ENCODE measurements at regions not wholly inside any gene's neighbourhood (a gene's known extent, or its start where the extent isn't known, plus 50 kb on each side); places are given as distances from the start of the nearest gene placed in this dataset.

DNA sequence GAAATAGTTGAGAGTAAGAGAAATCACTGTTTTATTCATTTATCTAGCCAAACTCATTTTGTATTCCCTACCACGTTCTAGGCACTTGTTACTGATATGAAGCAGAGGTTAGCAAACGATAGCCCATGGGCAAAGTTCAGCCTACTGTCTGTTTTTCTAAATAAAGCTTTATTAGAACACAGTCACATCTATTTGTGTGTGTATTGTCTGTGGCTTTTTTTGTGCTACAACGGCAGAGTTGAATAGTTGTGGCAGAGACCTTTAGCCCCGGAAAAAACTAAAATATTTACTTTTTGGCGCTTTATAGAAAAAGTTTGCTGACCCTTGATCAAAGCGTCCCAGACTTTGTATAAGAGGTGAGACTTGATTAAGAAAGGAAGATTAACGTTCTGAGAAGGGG is 289.1 kb upstream of the CFAP20DC start:
- no peak for DNase-seq (ENCODE audit: low spot score)

DNA sequence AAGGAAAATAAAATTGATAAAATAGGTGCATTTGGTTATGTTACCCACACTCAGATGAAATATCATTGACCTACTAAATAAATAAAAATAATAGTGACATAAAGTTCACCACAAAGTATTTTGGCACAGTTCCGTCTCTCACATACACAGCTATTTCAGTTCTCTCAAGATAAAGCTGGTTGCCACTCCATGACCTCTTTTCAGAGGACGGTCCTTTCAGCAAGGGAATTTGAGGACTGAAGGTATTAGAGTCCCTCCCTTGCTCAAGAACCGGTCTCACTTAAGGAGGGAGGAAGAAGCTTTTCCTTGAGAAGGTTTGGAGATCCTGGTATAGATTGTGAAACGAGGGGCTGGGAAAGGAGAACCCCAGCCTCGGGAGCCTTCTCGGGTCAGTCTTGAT is 285.5 kb upstream of the CFAP20DC start:
- DNase-seq (ENCODE audit: low spot score), result no peak

DNA sequence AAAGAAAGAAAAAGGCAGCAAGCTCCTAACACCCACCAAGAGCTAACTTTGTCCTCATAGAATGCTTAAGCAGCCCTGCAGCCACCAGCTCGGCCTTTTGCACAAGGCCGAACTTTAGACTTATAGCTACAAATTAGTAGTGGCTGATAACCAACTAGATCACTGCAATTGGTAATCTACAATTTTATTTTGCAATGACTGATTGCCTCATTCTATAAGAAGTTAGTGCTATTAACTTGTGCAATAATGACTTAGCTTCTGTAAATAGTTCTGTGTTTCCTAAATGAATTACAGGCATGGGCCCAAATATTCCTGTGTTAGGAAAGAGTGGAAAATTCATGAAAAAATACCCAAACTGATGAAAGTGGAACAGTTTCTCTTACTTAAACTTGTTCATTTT is 284.8 kb upstream of the CFAP20DC start:
- no peak for DNase-seq (ENCODE audit: low spot score)

DNA sequence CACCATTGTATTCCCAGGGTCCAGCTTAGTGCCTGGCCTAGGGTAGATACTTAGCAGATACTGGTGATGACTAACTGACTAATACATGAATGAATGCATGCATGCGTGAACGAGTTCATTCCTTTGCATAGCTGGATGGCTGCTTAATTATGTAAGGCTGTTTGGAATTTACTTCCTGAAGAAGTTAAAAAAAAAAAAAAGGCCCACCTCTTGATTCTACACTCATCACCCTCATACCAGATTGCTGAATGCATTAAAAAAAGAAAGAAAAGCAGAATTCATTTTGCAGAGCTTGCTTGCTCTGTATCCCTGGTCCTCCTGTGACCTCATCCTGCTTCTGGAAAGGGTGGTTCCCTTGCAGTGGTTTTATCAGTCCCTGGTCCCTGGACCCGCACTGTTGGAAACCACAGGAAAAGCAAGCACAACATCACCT is 277.6 kb upstream of the CFAP20DC start:
- no peak for DNase-seq (ENCODE audit: low spot score)

DNA sequence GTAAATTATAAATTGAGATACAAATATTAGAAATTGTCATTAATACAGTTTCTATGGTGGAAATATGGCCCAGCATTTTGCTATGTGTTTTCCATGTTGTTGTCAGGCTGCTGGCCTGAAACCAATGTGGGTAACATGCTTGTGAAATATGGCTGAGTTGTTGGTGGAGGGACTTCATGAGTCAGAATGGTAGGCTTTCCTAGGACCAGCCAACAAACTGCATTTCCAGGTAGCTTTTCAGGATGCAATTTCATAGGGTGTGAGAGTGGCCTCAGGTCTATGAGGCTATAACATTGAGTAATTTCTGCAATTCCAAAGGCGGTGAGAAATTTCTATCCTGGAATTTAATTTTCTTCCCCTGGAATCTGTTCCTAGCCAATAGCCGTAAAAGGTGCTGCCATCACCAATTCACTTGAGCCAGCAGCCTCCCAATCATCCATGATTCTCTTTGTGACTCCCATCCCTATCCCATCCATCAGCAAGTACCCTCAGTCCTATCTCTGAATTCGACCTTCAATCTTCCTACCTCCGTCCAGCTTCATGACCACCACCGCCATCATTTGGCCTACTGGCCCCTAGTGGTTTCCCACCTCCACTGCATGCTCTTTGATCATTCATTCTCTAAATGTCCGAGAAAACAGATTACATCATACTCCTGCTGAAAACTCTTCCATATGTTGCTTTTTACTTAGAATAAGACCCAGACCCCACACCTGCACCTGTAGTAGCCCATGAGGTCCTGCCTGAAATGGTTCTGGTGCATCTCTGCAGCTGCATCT is 276.6 kb upstream of the CFAP20DC start:
- no peak for DNase-seq (ENCODE audit: low spot score)

DNA sequence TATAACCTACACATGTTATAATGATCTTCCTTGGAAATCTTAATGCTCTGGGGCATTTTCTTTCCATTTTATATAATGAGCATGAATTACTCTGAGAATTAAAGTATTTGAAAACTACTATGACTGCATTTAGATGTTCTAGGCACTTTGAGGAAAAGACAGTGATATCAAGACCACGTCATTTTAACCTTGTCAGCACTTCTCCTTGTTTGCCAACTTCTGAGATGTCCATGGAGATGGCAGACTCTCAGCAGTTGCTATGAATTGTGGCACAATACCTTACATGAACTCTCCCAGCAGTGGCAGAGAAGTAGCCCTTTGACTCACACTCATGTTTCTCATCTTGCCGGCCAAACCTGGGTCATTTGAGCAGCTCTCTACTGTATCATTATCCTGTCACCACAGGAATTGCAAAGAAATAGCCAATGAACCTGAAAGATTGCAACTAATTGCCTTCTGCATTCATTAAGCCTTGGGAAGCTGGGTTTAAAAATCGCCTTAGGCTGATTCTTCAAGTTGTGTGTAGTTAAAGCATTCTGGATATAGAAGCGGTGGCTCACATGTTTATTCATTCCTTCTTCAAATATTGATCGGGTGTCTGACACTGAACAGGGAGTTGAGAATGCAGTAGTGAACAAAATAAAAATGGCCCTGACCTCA is 272.2 kb upstream of the CFAP20DC start:
- no peak for DNase-seq (ENCODE audit: low spot score)

DNA sequence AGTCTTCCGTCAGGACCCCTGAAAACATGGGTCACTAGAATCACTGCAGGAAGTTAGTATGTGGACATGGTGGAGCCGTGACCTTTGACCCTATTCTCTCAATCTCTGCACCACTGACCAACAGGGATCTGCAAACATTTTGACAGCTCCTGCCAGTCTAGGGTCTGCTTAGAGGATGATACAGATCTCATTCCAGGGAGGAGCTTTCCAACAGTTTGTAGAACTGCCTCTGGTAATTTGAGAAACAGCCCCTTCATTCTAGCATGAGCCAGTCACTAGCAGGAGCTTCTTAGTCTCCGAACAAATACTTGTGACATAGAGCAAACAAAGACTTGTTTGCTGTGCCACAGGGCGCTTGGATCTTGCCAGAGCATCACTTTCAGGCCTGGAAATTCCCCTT is 270.3 kb upstream of the CFAP20DC start:
- no peak for DNase-seq (ENCODE audit: low spot score)

DNA sequence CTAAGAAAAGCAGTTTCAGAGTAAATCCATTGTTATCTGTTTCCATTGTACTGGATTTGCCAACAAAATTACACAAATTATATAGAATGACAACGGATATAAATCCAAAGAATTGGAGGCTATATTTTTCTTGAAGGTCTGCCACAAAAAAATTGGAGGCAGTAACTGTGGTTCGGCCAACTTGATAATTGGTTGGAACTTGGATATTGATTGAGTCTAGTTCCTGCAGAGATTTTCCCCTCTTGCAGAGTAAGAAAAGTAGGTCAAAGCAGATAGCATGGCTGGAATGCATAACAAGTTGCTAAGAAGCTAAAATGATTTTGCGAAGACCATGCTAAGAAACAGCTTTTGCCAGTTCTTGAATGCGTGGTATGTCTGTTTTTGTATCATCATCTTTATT is 269.6 kb upstream of the CFAP20DC start:
- DNase-seq (ENCODE audit: low spot score), result no peak

DNA sequence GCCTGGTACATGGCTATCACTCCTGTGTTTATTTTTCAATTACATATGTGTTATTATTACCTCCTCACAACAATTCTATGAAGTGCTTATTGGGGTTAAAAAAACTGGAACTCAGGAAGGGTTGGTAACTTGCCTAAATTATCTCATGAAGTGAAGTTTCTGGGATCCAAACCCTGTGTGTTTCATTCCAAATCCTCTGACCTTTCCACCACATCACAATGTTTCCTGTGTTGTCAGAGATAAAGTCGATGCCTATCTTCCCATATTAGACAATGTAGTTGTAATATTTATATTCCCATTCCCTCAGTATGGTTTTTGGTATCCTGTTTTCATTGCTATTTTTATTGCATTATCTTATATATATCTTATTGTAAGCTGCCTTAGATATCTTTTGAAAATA is 269.1 kb upstream of the CFAP20DC start:
- DNase-seq (ENCODE audit: low spot score), result no peak

DNA sequence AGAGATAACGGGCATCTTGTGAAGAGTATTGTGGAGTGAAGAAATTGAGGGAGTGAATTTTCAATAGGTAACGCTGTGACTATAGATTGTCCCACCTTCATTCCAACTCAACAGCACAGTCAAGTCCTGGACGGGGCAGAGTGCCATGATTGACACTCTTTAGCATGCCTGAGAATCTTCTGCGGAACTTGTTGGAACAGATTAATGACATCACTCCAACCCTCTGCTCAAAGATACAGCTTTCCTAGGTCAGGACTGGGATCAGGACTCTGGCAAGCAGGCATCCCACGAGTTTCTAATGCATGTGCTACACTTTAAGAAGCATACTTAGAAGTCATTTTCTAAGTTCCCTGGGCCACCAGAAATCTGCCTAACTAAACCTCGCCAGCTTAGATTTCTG is 267.6 kb upstream of the CFAP20DC start:
- DNase-seq (ENCODE audit: low spot score), result no peak

DNA sequence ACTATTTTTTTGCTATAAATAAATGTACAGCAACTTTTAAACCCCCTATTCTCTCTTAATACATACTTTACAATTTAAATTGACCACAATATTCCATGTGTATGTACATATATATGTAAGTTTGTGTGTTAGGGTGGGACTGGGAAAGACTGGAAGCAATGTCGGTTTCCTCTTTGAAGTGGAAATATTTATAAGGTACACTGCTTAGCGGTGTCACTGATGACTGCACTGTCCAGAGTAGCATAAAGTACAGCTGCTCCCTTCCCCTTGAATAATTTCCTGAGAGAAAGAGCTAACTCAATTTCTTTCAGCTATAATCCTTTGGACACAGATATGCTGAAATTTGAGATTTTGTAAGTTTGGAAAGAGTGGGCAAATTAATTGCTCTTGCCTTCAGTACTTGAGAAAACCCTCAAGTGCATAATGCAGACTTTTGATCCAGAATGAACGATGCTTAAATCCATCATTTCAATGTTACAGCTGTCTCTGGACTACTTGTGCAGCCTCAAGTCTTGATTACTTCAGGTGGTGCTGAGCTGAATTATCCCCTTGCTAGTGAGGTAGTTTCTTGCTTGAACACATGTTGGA is 267.0 kb upstream of the CFAP20DC start:
- no peak for DNase-seq (ENCODE audit: low spot score)

DNA sequence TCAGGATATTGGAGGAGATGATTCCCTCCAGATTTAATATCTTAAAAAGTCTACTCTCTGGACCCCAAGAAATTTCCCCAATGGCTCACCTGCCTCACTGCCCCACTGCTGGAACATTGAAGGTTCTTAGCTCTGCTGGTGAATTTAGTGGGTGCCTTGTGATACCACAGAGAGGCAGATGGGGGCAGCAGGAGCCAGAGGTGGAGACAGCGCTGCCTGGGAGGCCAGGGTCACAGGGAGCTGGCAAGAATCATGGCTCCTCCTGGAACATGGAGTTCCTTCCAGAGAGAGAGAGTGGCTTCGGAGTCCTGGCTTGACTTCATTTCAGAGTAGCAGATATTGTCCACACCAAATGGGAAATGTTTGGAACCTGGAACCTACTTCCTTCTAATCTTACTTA is 263.5 kb upstream of the CFAP20DC start:
- peak; percentile 63 for DNase-seq (ENCODE audit: low spot score)

DNA sequence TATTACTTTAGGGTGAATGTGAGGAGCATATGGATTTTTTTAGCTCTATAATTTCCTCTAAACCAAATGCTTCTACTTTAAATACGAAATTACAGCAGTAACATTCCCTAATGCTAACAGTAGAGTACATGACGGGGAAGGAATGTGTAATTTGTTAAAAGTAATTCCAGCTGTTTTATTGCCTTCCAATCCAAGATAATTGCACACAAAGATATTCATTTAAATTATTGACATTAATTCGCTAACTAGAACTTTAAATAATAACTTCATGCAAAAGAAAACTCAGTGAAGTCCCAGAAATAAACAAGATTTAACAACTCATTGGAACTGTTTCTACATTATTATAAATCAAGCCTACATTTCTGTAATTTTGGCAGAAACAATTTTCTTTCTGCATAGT is 261.4 kb upstream of the CFAP20DC start:
- no peak for DNase-seq (ENCODE audit: low spot score)

DNA sequence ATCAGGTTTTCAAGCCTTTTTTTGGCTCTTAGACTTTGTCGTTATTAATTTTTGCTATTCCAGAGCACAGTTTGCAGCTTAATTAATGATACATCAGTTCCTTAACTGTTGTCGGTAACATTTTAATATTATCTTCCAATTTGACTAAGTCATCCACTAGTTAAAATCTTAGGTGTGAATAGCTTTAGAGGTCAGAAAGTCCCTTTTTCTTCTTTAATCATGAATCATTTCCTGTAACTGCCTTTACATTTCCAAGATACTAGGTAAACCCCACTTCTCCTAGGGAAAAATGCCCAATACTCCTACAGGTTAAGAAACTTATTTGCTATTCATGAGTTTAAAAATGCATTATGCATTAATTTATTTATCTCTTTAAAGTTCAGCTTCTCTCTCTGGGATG is 260.9 kb upstream of the CFAP20DC start:
- no peak for DNase-seq (ENCODE audit: low spot score)

DNA sequence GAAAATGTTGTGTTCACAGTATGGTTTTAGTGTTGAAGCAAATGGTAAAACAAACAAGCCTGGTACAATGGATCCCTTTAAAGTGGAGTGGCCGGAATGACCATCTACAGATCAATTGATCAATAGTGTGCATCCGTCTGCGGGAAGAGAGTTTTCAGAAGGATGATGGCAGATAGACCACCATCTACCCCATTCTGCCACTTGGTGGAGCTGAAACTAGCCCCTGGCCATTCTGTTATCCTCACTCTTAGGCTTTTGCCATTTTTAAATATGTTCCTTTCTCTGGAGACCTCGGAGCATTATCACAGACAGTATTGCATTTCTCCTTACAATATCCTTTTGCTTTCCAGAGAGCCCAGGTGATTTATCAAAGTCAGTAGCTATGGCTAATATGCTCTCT is 258.9 kb upstream of the CFAP20DC start:
- DNase-seq (ENCODE audit: low spot score), result no peak

DNA sequence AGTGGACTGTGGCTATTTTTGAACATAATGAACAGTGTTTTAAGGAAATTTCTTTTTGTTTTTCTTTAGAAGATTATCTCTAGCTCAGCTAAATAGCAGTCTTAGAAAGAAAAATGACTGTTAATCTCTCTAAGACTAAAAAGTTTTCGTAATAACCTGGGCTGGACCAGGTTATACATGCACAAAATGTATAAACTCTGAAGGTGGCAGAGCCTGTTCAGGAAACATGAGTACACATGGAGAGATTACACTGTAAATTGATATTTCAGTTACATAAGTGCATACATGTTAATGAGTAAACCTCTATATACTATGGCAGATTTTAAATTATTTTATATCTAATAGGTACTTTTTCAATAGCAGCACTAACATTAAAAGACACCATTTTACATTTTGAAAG is 258.2 kb upstream of the CFAP20DC start:
- DNase-seq (ENCODE audit: low spot score), result no peak

DNA sequence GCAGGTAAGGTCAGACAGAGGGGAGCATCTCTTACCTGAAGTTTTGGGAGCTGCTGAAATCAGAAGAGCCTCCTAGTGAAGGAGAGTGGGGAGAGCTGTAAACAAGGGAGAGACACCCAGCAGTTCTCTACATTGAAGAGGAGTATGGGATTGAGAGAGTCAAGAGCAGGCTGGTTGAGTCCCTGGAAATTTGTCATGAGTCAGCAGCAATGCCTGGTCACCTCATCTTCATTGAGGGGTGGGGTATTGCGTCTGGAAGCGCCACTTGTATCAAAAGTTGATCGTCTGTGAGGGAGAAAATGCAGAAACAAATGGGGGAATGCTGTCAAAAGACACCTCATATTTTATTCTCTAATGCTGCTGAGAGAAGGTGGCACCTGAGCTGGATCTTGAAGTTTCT is 256.6 kb upstream of the CFAP20DC start:
- no peak for DNase-seq (ENCODE audit: low spot score)

DNA sequence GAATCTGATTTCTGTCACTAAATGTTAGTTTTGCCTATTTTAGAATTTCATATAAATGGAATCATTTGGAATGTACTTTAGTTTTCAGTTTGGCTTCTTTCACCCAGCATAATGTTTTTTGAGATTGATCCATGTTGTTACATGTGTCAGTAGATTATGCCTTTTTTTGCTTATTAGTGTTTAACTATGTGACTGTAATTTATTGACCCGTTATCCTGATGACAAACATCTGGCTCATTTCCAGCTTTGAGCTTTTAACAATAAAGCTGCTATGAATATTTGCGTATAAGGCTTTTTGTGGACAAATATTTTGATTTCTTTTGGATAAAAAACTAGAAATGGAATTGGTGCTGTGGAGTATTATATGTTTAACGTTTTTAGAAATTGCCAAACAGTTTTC is 254.5 kb upstream of the CFAP20DC start:
- no peak for DNase-seq (ENCODE audit: low spot score)

DNA sequence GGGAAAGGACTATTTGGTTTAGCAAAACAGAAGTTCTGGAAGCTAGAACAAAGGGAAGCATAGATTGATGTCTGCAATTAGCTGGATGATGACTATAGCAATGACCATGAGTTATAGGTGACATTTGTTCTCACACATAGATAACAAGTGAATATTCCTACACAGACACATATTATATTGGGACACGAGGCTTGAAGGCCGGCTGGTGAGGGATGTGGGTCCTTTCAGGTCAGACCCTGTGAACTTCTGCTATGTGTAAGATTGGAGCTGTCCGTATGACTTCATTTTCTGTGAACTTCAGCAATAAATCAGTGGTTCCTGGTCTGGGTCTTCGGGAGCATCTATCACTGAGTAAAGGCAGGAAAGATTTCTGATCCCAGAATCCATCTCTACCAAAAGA is 253.6 kb upstream of the CFAP20DC start:
- DNase-seq (ENCODE audit: low spot score), result no peak

DNA sequence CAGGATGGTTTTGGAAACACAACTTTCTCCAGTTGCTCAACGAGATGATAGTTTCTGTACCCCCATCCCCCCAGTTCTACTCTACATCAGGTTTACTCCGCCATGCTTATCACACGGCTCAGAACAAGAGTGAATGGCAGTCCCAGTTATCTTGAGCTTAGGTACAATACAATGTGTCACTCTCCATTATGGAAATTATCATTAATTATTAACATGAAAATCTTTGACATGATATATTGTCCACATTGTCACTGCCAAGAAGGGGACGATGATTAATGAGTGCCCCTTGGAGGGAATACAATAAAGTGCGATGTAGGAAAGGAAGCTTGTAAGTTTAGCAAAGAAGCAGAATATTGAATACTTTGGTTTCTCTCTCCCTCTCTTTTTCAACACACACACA is 252.6 kb upstream of the CFAP20DC start:
- DNase-seq (ENCODE audit: low spot score), result no peak

DNA sequence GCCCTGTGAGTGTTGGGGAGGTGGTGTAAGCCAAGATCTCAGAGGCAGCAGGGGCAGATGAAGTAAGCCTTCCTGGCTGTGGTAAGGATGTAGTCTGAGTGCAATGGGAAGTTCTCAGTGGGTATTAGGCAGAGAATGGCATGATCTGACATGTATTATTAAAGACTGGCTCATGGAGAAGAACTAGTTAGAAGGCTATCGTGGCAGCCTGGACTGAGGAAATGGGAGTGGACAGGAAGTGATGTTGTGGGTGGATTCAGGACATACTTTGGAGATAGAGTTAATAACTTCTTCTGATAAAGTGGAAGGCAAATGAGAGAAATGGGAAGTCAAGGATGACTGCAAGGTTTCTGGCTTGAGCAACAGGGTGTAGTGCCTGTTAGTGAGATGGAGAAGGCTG is 250.9 kb upstream of the CFAP20DC start:
- no peak for DNase-seq (ENCODE audit: low spot score)

DNA sequence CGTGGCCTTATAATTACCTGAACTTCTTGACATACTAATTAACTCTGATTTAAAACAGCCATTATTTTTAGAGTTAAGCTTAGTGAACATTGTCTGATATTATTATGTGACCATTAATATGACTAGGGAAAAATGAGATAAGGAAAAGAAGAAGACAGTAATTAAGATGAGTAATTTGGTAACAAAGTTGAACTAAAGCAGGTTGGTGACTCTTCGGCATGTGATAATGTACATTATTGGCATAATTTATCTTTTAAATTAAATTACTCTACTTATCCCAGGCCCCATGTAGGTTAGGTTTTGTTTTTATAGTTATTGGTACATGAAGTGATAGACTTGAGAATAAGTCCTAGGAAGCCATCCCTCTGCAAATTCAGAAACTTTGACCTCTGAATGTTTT is 249.7 kb upstream of the CFAP20DC start:
- no peak for DNase-seq (ENCODE audit: low spot score)

DNA sequence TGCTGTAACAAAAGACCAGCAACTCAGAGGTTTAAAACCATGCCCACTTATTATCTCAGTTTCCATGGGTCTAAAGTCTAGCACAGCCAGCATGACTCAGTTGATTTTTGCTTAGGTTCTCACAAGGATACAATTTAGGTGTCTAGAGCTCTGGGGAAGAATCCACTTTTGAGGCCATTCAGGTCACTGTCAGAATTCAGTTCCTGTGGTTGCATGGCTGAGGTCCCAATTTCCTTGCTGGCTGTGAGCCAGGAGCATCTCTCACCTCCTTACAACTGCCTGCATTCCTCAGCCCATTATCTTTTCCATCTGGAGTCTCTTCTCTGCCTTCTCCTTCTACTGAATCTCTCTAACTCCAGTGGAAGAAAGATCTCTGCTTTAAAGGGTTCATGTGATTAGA is 240.5 kb upstream of the CFAP20DC start:
- no peak for DNase-seq (ENCODE audit: low spot score)

DNA sequence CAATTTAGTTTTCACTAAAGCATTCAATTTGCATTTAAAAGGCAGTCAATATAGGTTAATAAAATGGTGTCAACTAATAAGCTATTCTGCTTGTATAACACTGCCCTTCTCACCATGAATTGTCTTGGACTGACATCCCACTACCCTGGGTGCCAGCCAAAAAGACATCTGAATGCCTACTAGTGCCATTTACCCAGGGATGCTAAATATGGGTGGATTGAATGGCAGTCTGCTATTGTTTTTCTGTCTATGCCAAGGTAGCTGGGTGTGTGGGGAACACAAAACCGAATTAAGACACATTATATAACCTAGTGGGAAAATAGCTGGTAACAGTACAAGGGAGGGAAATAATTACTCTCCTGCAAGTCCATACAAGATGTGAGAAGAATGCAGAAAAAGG is 240.0 kb upstream of the CFAP20DC start:
- no peak for DNase-seq (ENCODE audit: low spot score)

All from ecto neural progenitor cell (in vitro differentiated cells).